ENCODE measurements at regions not wholly inside any gene's neighbourhood (a gene's known extent, or its start where the extent isn't known, plus 50 kb on each side); places are given as distances from the start of the nearest gene placed in this dataset.

DNA sequence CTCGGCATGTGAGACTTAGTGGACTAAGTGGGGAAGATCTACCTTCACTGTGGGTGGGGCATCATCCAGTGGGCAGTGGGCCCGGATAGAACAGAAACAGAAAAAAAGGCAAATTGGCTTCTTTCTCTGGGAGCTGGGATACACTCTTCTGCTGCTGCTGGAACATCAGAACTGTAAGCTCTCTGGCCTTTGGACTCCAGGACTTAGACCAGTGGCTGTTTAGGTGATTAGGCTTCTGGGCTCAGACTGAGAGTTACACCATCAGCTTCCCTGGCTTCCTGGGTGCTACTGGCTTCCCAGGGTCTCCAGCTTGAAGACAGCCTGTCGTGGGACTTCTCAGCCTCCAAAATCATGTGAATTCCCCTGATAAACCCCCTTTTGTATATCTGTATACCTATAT is 122.7 kb upstream of the SLC28A3 start:
- H3K4me3 ChIP-seq (replicated peaks; ENCODE audit: low read depth, low read length), result no peak overlapping the region
- DNase-seq (ENCODE audit: extremely low read depth, low read depth), result no peak
- TF ChIP-seq, protein P1, sequence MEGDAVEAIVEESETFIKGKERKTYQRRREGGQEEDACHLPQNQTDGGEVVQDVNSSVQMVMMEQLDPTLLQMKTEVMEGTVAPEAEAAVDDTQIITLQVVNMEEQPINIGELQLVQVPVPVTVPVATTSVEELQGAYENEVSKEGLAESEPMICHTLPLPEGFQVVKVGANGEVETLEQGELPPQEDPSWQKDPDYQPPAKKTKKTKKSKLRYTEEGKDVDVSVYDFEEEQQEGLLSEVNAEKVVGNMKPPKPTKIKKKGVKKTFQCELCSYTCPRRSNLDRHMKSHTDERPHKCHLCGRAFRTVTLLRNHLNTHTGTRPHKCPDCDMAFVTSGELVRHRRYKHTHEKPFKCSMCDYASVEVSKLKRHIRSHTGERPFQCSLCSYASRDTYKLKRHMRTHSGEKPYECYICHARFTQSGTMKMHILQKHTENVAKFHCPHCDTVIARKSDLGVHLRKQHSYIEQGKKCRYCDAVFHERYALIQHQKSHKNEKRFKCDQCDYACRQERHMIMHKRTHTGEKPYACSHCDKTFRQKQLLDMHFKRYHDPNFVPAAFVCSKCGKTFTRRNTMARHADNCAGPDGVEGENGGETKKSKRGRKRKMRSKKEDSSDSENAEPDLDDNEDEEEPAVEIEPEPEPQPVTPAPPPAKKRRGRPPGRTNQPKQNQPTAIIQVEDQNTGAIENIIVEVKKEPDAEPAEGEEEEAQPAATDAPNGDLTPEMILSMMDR (IDR thresholded peaks at IDR 0.05; ENCODE audit: low read depth, low read length, missing control alignments), result no peak

DNA sequence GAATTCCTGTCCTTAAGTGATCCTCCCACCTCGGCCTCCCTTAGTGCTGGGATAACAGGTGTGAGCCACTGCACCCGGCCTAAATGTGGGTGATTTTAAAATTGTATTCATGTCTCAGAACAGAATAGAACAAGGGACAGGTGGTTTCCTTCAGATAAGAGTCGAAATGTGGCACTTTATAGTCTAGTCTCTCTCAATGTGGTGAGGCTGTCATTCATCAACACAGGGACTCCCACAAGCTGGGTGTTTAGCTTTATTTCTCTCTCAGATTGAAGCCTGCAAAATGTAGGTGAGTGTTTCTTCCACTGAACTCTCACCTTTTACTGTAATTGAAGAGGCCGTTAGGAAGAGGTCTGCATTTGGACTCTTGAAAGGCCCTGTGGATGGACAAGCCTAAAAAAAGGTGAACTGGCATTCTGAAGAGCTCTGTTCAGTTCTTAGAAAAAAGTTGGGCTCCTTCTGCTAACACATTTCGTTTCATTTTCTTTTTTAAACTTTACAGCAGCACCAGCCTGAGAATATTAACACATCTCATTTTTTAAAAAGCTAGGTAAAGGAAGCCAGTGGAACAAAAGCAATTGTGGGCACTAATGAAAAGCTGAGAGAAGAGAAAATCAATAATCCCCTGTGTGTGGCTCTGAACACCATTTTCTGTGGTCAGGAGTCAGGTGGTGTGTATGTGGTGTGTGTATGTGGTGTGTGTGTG is 126.2 kb upstream of the SLC28A3 start:
- TF ChIP-seq, protein P1 (IDR thresholded peaks at IDR 0.05; ENCODE audit: low read depth, low read length, missing control alignments), result no peak
- H3K4me3 ChIP-seq (replicated peaks; ENCODE audit: low read depth, low read length), result no peak overlapping the region
- DNase-seq (ENCODE audit: extremely low read depth, low read depth), result no peak

DNA sequence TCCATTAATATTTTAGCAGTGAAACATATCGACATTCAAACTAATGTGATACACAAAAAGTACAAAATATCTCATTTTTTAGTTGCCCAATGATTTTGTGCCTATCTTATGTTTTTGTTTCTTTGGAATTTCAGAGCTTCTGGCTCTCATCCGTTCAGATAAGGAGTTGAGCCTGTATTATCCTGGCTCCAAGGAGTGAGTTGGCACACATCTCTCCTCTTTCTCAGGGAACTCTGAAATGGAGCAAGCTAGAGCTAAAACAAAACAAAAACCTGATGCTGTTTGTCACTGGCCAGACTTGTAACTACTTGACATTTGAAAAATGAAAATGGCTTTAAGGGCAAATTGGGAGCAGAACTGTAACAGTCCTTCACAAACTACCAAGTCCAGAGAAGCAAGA is 131.3 kb upstream of the SLC28A3 start:
- no peak for DNase-seq (ENCODE audit: extremely low read depth, low read depth)
- no peak overlapping the region for H3K4me3 ChIP-seq (replicated peaks; ENCODE audit: low read depth, low read length)
- TF ChIP-seq, protein P1 (IDR thresholded peaks at IDR 0.05; ENCODE audit: low read depth, low read length, missing control alignments), result no peak

DNA sequence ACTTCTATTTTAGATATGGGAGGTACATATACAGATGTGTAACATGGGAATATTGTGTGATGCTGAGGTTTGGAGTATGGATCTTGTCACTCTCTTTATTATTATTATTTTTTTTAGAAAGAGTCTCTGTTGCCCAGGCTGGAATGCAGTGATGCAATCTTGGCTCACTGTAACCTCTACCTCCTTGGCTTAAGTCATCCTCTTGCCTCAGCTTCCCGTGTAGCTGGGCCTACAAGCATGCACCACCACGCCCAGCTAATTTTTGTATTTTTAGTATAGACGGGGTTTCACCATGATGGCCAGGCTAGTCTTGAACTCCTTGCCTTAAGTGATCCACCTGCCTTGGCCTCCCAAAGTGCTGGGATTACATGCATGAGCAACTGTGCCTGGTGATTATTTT is 138.4 kb upstream of the SLC28A3 start:
- DNase-seq (ENCODE audit: extremely low read depth, low read depth), result no peak
- no peak overlapping the region for H3K4me3 ChIP-seq (replicated peaks; ENCODE audit: low read depth, low read length)
- TF ChIP-seq, protein P1 (IDR thresholded peaks at IDR 0.05; ENCODE audit: low read depth, low read length, missing control alignments), result no peak

DNA sequence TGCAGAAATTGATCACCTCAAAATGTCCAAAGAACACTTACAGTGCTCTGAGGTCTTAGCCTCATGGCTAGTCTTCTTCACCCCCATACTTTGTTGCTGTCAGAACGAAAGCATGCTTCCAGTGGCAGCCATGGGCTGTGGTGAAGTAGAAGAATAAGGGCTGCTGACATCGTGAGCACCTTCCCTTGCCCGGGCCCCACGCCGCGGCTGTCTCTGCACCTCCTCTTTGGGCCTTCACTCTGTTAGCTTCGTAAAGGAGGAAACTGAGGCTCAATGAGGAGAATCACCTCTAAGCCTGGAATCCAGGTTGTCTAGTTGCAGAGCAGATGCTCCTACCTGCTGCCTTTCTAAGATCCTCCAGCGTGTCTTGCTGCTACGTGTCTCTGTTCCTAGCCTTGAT is 139.5 kb upstream of the SLC28A3 start:
- DNase-seq (ENCODE audit: extremely low read depth, low read depth), result no peak
- H3K4me3 ChIP-seq (replicated peaks; ENCODE audit: low read depth, low read length), result no peak overlapping the region
- TF ChIP-seq, protein P1 (IDR thresholded peaks at IDR 0.05; ENCODE audit: low read depth, low read length, missing control alignments), result no peak

DNA sequence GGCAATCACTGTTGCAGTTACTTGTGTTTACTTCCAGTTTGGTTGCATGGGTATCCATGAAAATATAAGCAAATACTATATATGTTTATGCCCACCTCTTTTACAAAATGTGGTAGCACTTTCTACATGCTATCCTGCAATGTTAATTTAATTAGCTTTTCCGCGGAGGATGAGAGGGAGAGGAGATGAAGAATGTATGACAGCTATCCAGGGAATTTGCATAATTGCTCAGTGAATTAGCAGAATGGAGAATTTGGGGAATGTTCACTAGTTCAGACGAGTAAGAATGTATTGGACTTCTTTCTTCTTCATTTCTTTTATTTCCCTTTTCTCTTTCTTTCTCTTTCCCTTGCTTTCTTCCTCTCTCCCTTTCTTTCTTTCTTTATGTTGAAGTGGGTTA is 140.7 kb upstream of the SLC28A3 start:
- TF ChIP-seq, protein P1 (IDR thresholded peaks at IDR 0.05; ENCODE audit: low read depth, low read length, missing control alignments), result no peak
- H3K4me3 ChIP-seq (replicated peaks; ENCODE audit: low read depth, low read length), result no peak overlapping the region
- DNase-seq (ENCODE audit: extremely low read depth, low read depth), result no peak
